Motor neuron (in vitro differentiated cells): ENCODE measurements at regions not wholly inside any gene's neighbourhood (a gene's known extent, or its start where the extent isn't known, plus 50 kb on each side); places are given as distances from the start of the nearest gene placed in this dataset.
A peak's percentile ranks its signal among the peaks of the same experiment; 100 is the strongest.
"Not testable (repeated sequence)": the region's sequence is repeated elsewhere in the genome, so short reads cannot be mapped to it uniquely, and the experiment has no call there.

Source experiments
- ATAC-seq, 8 experiments: fragments of 200-7000 bp; cut with Tn5 transposase; replicated peaks in 6 of 8; 2 replicates each; pipeline ENCODE4 v1.8.0; 2021; ENCODE audit warnings: mild to moderate bottlenecking in 8 of 8, moderate library complexity in 8 of 8
- H3K27ac ChIP-seq, 2 donors: fragments of 250-450 bp; sonication (Bioruptor Pico); 2 replicates each; pipeline ENCODE4 v1.9.0; 2021; ENCODE audit warnings: antibody characterized with exemption in 2 of 2, mild to moderate bottlenecking in 2 of 2, moderate library complexity in 1 of 2
- H3K4me1 ChIP-seq, 2 donors: fragments of 250-450 bp; sonication (Bioruptor Pico); replicated peaks in 1 of 2; 2 replicates each; pipeline ENCODE4 v1.6.1; 2021; ENCODE audit warnings: antibody characterized with exemption in 2 of 2, mild to moderate bottlenecking in 2 of 2, moderate library complexity in 1 of 2
- H3K4me3 ChIP-seq, 5 donors: fragments of 250-450 bp; sonication (Bioruptor Pico); 2 replicates each; pipeline ENCODE4 v1.9.0; 2021; ENCODE audit warnings: antibody characterized with exemption in 5 of 5, mild to moderate bottlenecking in 5 of 5, moderate library complexity in 4 of 5
- WGBS, 10 experiments: fragments of 450-650 bp; shearing (Covaris generic); methylation state at CpG; one replicate each; pipeline ENCODE4 v1.0.0; 2022; 5-methylcytosine and 5-hydroxymethylcytosine counted together
- in situ Hi-C, 9 experiments: fragments of 400-800 bp; cut with MboI; loops; one replicate each; pipeline ENCODE4 v1.15.0; 2021; ENCODE audit warnings: low sequenced_read_pairs in 9 of 9, low pct_unique_long_range_greater_than_20kb in 2 of 9; ENCODE audit not compliant: unreplicated experiment in 9 of 9

DNA sequence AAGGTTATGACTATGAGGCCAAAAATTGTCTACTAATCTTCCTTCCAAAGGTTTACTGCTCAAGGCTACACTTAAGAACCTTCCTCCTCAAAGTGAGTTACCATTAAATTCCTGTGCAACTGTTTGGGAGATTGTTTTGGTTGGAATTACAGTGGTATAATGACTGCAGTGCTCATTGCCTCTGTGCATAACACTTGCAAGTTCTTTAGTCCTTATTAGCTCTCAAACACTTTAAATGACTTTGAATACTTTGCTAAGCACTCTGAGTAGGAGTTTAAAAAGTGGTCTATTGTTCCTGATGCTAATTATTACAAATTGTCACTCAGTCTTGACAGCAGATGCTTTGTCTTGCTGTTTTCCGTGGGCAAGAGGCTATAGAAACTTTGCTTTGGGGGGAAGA lies 422.8 kb upstream of the PABPC4L start:
- in situ Hi-C loops, result no loop called here
- no peak overlapping the region for H3K27ac ChIP-seq

GRCh38 chr4:134622626-134623575 lies 421.3 kb upstream of the PABPC4L start:
- H3K27ac ChIP-seq, ATAC-seq, H3K4me3 ChIP-seq, H3K4me1 ChIP-seq, in situ Hi-C loops: not testable (repeated sequence)
- WGBS, 10 experiments, result 20 to 92% (median 75%) methylated on average over 1 to 13 of the region's 13 CpGs; no CpG with 5 or more reads in 1 of the 10 experiments

More for the DNA sequence above, 422.8 kb upstream of the PABPC4L start:
- ATAC-seq, result peak in 1 of 8 experiments; percentile 40
- Histone ChIP-seq H3K4me1 (no peaks in the 10 kb centered on the region), H3K4me3 (no peak overlapping the region)
- WGBS, 10 experiments, result 0 to 22% (median 11%) methylated on average over 1 of the region's 1 CpG; no CpG with 5 or more reads in 4 of the 10 experiments

DNA sequence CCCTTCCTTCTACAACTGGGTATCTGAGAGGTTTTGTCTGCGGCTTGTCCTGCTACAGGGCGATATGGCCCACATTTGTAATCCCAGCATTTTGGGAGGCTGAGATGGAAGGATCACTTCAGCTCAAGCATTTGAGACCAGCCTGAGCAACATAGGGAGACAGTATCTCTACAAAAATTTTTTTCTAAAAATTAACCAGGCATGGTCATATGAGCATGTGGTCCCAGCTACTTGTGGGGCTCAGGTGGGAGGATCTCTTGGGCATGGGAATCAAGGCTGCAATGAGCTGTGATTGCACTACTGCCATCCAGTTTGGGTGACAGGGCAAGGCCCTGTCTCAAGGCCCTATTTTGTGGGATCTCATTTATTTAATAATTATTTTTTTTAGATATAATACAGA lies 420.6 kb upstream of the PABPC4L start:
- ATAC-seq, result no peak
- H3K27ac ChIP-seq, result no peak overlapping the region
- no peaks in the 10 kb centered on the region for H3K4me1 ChIP-seq
- in situ Hi-C loops, result no loop called here
- H3K4me3 ChIP-seq, result no peak overlapping the region
- 80 to 100% (median 93%) methylated on average over 1 to 2 of the region's 2 CpGs; no CpG with 5 or more reads in 6 of the 10 experiments for WGBS, 10 experiments

- H3K4me1 ChIP-seq, H3K4me3 ChIP-seq, in situ Hi-C loops, H3K27ac ChIP-seq, ATAC-seq: not testable (repeated sequence)
- 7 to 100% (median 74%) methylated on average over 1 to 4 of the region's 5 CpGs; no CpG with 5 or more reads in 2 of the 10 experiments for WGBS, 10 experiments
Observed at GRCh38 chr4:134621715-134622114, 420.1 kb upstream of the PABPC4L start.

DNA sequence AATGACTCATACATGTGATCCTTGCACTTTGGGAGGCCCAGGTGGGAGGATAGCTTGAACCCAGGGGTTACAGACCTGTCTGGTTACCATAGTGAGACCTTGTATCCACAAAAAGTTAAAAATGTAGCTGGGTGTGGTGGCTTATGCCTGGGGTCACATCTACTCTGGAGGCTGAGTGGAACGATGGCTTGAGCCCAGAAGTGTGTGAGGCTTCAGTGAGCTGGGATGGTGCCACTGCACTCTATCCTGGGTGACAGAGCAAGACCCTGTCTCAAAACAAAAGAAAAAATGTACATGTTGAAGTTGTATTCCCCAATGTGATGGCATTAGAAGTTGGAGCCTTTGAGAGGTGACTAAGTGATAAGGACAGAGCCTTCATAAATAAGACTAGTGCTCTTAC lies 409.4 kb upstream of the PABPC4L start:
- in situ Hi-C loops, result no loop called here
- H3K27ac ChIP-seq, result no peak overlapping the region
- H3K4me3 ChIP-seq, result no peak overlapping the region
- ATAC-seq, result no peak
- 0 to 100% (median 60%) methylated on average over 1 of the region's 1 CpG; no CpG with 5 or more reads in 7 of the 10 experiments for WGBS, 10 experiments
- no peaks in the 10 kb centered on the region for H3K4me1 ChIP-seq

DNA sequence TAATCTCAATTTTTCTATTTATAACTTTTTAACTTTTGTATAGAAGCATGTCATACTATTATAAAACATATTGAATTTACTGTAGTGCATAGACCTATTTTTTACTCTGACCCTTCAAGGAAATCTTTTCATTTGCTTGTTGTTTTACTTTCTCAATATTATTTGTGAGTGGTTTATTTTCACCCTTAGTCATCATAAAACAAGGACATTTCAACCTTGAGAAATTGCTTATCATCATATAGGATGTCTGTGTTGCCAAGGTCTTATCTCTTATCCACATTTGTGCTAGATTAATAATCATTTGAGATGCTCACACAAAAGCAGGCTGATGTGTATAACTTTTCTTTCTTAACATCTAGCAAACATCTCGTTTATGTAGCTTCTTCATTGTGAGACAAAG lies 408.6 kb upstream of the PABPC4L start:
- 0 to 81% (median 33%) methylated on average over 1 of the region's 1 CpG; no CpG with 5 or more reads in 1 of the 10 experiments for WGBS, 10 experiments
- ATAC-seq, result no peak
- in situ Hi-C loops, result no loop called here
- no peak overlapping the region for H3K27ac ChIP-seq
- H3K4me3 ChIP-seq, result no peak overlapping the region
- no peaks in the 10 kb centered on the region for H3K4me1 ChIP-seq

DNA sequence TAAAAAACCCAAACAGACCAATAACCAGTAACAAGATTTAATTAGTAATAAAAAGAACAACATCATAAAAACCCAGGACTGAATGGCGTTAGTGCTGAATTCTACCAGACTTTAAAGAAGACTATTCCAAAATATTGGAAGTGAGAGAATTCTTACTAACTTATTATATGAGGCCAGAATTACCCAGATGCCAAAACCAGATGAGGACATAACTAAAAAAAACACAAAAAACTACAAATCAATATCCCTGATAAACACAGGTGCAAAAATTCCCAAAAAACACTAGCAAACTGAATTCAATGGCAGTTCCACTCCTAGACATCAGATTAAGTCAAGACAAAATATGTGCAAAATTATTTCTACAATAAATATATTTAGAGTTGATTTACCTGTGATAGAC lies 400.1 kb upstream of the PABPC4L start:
- no peaks in the 10 kb centered on the region for H3K4me1 ChIP-seq
- H3K4me3 ChIP-seq, result no peak overlapping the region
- no peak for ATAC-seq
- in situ Hi-C loops, result no loop called here
- WGBS, 10 experiments, result 0 to 100% (median 83%) methylated on average over 1 of the region's 1 CpG; no CpG with 5 or more reads in 1 of the 10 experiments
- H3K27ac ChIP-seq, result no peak overlapping the region

- in situ Hi-C loops, result no loop called here
Observed at GRCh38 chr4:134591326-134591725, 389.7 kb upstream of the PABPC4L start.

GRCh38 chr4:134585972-134586371 lies 384.4 kb upstream of the PABPC4L start:
- 8 to 80% (median 74%) methylated on average over 1 to 5 of the region's 5 CpGs for WGBS, 10 experiments
- in situ Hi-C loops, result no loop called here
- no peak overlapping the region for H3K27ac ChIP-seq

More at GRCh38 chr4:134591326-134591725, 389.7 kb upstream of the PABPC4L start:
- no peaks in the 10 kb centered on the region for H3K4me1 ChIP-seq
- H3K4me3 ChIP-seq, result no peak overlapping the region
- ATAC-seq, result peak in 1 of 8 experiments; percentile 81
- 0 to 86% (median 45%) methylated on average over 1 of the region's 1 CpG; no CpG with 5 or more reads in 1 of the 10 experiments for WGBS, 10 experiments
- no peak overlapping the region for H3K27ac ChIP-seq

DNA sequence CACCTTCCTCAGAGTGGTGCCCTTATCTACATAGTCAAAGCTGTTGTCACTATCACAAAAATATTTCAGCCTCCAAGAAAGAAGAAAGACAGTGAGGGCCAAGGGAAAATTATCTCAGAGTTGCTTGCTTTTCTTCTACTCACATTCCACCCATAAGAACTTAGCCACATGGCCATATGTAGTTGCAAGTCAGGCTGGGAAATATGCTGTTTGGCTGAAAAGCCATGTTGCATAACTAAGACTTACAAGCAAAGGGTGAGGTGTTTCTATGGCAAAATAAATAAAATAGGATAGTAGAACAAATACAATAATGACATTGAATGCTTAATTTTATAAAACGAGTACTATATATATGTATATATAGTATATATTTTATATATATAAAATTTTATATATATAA lies 365.9 kb upstream of the PABPC4L start:
- Histone ChIP-seq H3K27ac (no peak overlapping the region), H3K4me3 (no peak overlapping the region), H3K4me1 (no peaks in the 10 kb centered on the region)
- in situ Hi-C loops, result no loop called here
- no peak for ATAC-seq
- 75 to 100% (median 80%) methylated on average over 1 of the region's 1 CpG; no CpG with 5 or more reads in 6 of the 10 experiments for WGBS, 10 experiments

More at GRCh38 chr4:134585972-134586371, 384.4 kb upstream of the PABPC4L start:
- Histone ChIP-seq H3K4me1 (no peaks in the 10 kb centered on the region), H3K4me3 (no peak overlapping the region)
- no peak for ATAC-seq

DNA sequence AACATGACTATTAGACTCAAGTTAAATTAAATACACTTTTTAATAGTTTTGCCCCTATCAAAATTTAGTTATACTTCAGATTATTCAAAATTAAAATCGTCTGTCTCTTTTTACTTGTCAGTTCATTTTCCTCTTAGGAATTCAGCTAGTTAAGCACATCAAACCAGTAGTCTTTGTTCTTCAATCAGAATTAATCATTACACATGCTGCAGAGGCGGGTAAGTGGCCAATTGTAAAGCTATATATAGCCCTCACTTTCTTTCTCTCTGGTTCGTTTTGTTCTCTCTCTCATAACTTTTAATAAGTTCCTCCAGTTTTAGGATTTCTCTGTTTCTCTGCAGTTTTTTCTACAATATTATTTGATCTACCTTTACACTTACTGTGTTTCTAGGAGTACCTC lies 359.1 kb upstream of the PABPC4L start:
- Histone ChIP-seq H3K4me1 (no peaks in the 10 kb centered on the region), H3K27ac (no peak overlapping the region), H3K4me3 (no peak overlapping the region)
- WGBS, 10 experiments, result 0 to 83% (median 45%) methylated on average over 3 of the region's 3 CpGs
- ATAC-seq, result no peak
- in situ Hi-C loops, result no loop called here

- in situ Hi-C loops, result no loop called here
- no peak overlapping the region for H3K27ac ChIP-seq
Observed at GRCh38 chr4:134552063-134552462, 350.5 kb upstream of the PABPC4L start.

GRCh38 chr4:134551348-134551747 lies 349.8 kb upstream of the PABPC4L start:
- in situ Hi-C loops, result no loop called here
- Histone ChIP-seq H3K27ac (no peak overlapping the region), H3K4me1 (no peaks in the 10 kb centered on the region), H3K4me3 (no peak overlapping the region)
- 0 to 93% (median 55%) methylated on average over 1 to 2 of the region's 2 CpGs; no CpG with 5 or more reads in 2 of the 10 experiments for WGBS, 10 experiments
- ATAC-seq, result no peak

More at GRCh38 chr4:134552063-134552462, 350.5 kb upstream of the PABPC4L start:
- H3K4me1 ChIP-seq, result no peaks in the 10 kb centered on the region
- ATAC-seq, result no peak
- no peak overlapping the region for H3K4me3 ChIP-seq
- 0 to 70% (median 6%) methylated on average over 1 of the region's 1 CpG; no CpG with 5 or more reads in 4 of the 10 experiments for WGBS, 10 experiments
